ENCODE measurements at regions not wholly inside any gene's neighbourhood (a gene's known extent, or its start where the extent isn't known, plus 50 kb on each side); places are given as distances from the start of the nearest gene placed in this dataset.
A peak's percentile ranks its signal among the peaks of the same experiment; 100 is the strongest.

GRCh38 chr12:89023936-89024335 lies 328.4 kb downstream of the DUSP6 start:
- Histone ChIP-seq H3K36me3 (no peaks in the 10 kb centered on the region), H3K4me3 (no peak overlapping the region), H3K27me3 (no peaks in the 10 kb centered on the region), H3K4me1 (ENCODE audit: insufficient read depth) (peaks cover 1% of the 10 kb centered on the region), H3K27ac (no peak overlapping the region), H3K9me3 (no peaks in the 10 kb centered on the region)
- intact Hi-C loops (cut with DNase I): loop anchor here in 2 of 4 donors (5.0 to 10.0 kb wide), 2 partner anchors 431 to 503 kb away; partner anchors contain the start of gene POC1B (in 1 of the 2)
- 86 to 93% (median 87%) methylated on average over 2 of the region's 2 CpGs for WGBS, 3 donors
- DNase-seq: no peak
- TF ChIP-seq EP300 (IDR thresholded peaks at IDR 0.05): no peak

- Histone ChIP-seq H3K9me3 (no peaks in the 10 kb centered on the region), H3K4me3 (no peak overlapping the region), H3K27me3 (no peaks in the 10 kb centered on the region), H3K36me3 (no peaks in the 10 kb centered on the region), H3K27ac (no peak overlapping the region), H3K4me1 (ENCODE audit: insufficient read depth) (peaks cover 3% of the 10 kb centered on the region)
- DNase-seq: no peak
- intact Hi-C loops (cut with DNase I): loop anchor here in 2 of 4 donors (5.0 to 10.0 kb wide), 2 partner anchors 434 to 507 kb away; partner anchors contain the start of gene POC1B (in 1 of the 2)
- WGBS, 3 donors: 93 to 97% (median 97%) methylated on average over 6 of the region's 6 CpGs
- no peak for TF ChIP-seq POLR2A (IDR thresholded peaks at IDR 0.05)
- TF ChIP-seq CTCF (IDR thresholded peaks at IDR 0.05): no peak
- TF ChIP-seq EP300 (IDR thresholded peaks at IDR 0.05): no peak
These were observed 331.6 kb downstream of the DUSP6 start for GRCh38 chr12:89020689-89021088.

- DNase-seq: no peak
- Histone ChIP-seq H3K36me3 (no peaks in the 10 kb centered on the region), H3K27ac (no peak overlapping the region), H3K9me3 (no peaks in the 10 kb centered on the region), H3K27me3 (no peaks in the 10 kb centered on the region), H3K4me3 (no peak overlapping the region), H3K4me1 (ENCODE audit: insufficient read depth) (peaks cover 3% of the 10 kb centered on the region)
- TF ChIP-seq EP300 (IDR thresholded peaks at IDR 0.05) (no peak), CTCF (IDR thresholded peaks at IDR 0.05) (no peak), POLR2A (IDR thresholded peaks at IDR 0.05) (no peak)
- intact Hi-C loops (cut with DNase I): loop anchor here in 2 of 4 donors (5.0 to 10.0 kb wide), 2 partner anchors 435 to 507 kb away; partner anchors contain the start of gene POC1B (in 1 of the 2)
These were observed 332.2 kb downstream of the DUSP6 start for GRCh38 chr12:89020121-89020480.

- H3K27ac ChIP-seq: no peak overlapping the region
- peak; percentile 39 to 63 (median 56) for TF ChIP-seq CTCF (IDR thresholded peaks at IDR 0.05)
- no peak for TF ChIP-seq EP300 (IDR thresholded peaks at IDR 0.05)
- no peak for TF ChIP-seq POLR2A (IDR thresholded peaks at IDR 0.05)
- DNase-seq: peak; percentile 52 to 82 (median 62)
- H3K4me1 ChIP-seq (ENCODE audit: insufficient read depth): peaks cover 3% of the 10 kb centered on the region
- 1 to 5% (median 1%) methylated on average over 14 of the region's 14 CpGs for WGBS, 3 donors
- H3K36me3 ChIP-seq: no peaks in the 10 kb centered on the region
- no peaks in the 10 kb centered on the region for H3K9me3 ChIP-seq
- peak overlapping the region; percentile 8 for H3K4me3 ChIP-seq
- intact Hi-C loops (cut with DNase I): loop anchor here (5.0 to 10.0 kb wide), 4 partner anchors 435 to 508 kb away; partner anchors contain the start of genes POC1B (in 2 of the 4) and GALNT4 (in 1 of the 4)
- H3K27me3 ChIP-seq: no peaks in the 10 kb centered on the region
These were observed 332.7 kb downstream of the DUSP6 start for GRCh38 chr12:89019439-89020120.

Data from ovary (tissue), 7 donors.